CD4-positive, alpha-beta memory T cell (primary cell): ENCODE measurements at regions not wholly inside any gene's neighbourhood (a gene's known extent, or its start where the extent isn't known, plus 50 kb on each side); places are given as distances from the start of the nearest gene placed in this dataset.

Experiments used
- CTCF ChIA-PET: fragments of 350-600 bp; sonication (Branson Sonifier 250); formaldehyde crosslinking; loops from one replicate; lab custom pipeline; 2021; ENCODE audit warnings: inconsistent platforms; ENCODE audit not compliant: partially characterized antibody; lab: Charles Lee
- POLR2A ChIA-PET: fragments of 350-600 bp; sonication (Branson Sonifier 250); formaldehyde crosslinking; loops from one replicate; lab custom pipeline; 2021; ENCODE audit not compliant: partially characterized antibody; lab: Charles Lee
- DNase-seq, 5 donors: peaks; one replicate each; pipeline versions ENCODE4 v3.0.0 to v3.0.0-alpha.2; 2020 to 2022; ENCODE audit warnings: mixed read lengths in 1 of 5
- H3K27ac ChIP-seq: one replicate; pipeline ENCODE4 v1.7.0; 2013; ENCODE audit warnings: low read depth, low read length
- H3K27me3 ChIP-seq: 2 replicates; pipeline ENCODE4 v1.7.0; 2013; ENCODE audit warnings: mild to moderate bottlenecking, low read length, moderate library complexity; ENCODE audit not compliant: insufficient read depth
- H3K36me3 ChIP-seq: 2 replicates; pipeline ENCODE4 v1.7.0; 2013; ENCODE audit warnings: mild to moderate bottlenecking, low read length, moderate library complexity; ENCODE audit not compliant: insufficient read depth
- H3K4me1 ChIP-seq: 2 replicates; pipeline ENCODE4 v1.7.0; 2013; ENCODE audit warnings: mild to moderate bottlenecking, low read length, moderate library complexity; ENCODE audit not compliant: insufficient read depth
- H3K4me3 ChIP-seq, 2 donors: one replicate each; pipeline ENCODE4 v1.7.0; 2013; ENCODE audit warnings: low read length in 2 of 2, mild to moderate bottlenecking in 1 of 2
- H3K9me3 ChIP-seq, 2 donors: one replicate each; pipeline ENCODE4 v1.7.0; 2013; ENCODE audit warnings: low read length in 2 of 2, control low read depth in 1 of 2; ENCODE audit not compliant: control insufficient read depth in 1 of 2
- H3K27ac Mint-ChIP-seq, 7 donors: one replicate each; pipeline ENCODE4 v1.8.0; 2020 to 2021; ENCODE audit warnings: mixed read lengths in 7 of 7, mild to moderate bottlenecking in 6 of 7, inconsistent platforms in 3 of 7, moderate library complexity in 3 of 7
- H3K27me3 Mint-ChIP-seq, 2 donors: one replicate each; pipeline ENCODE4 v1.8.0; 2020 to 2021; ENCODE audit warnings: mixed read lengths in 2 of 2
- H3K36me3 Mint-ChIP-seq, 2 donors: one replicate each; pipeline ENCODE4 v1.8.0; 2020 to 2021; ENCODE audit warnings: mixed read lengths in 2 of 2, inconsistent platforms in 1 of 2, mild to moderate bottlenecking in 1 of 2
- H3K4me1 Mint-ChIP-seq, 4 donors: one replicate each; pipeline ENCODE4 v1.8.0; 2020 to 2021; ENCODE audit warnings: mixed read lengths in 4 of 4, mild to moderate bottlenecking in 1 of 4
- H3K4me3 Mint-ChIP-seq, 8 donors: one replicate each; pipeline ENCODE4 v1.8.0; 2020 to 2021; ENCODE audit warnings: mixed read lengths in 8 of 8, mild to moderate bottlenecking in 7 of 8, moderate library complexity in 6 of 8, inconsistent platforms in 3 of 8
- H3K9me3 Mint-ChIP-seq, 8 donors: one replicate each; pipeline ENCODE4 v1.8.0; 2020 to 2021; ENCODE audit warnings: mixed read lengths in 8 of 8, mild to moderate bottlenecking in 5 of 8, inconsistent platforms in 3 of 8, moderate library complexity in 1 of 8
- intact Hi-C: fragments of 100-400 bp; cut with micrococcal nuclease; formaldehyde crosslinking; loops from one replicate; pipeline ENCODE4 v1.15.1; 2023

GRCh38 chr1:218207194-218207593 lies 77.9 kb upstream of the RRP15 start:
- Histone ChIP-seq H3K27me3 (no peaks in the 10 kb centered on the region), H3K9me3 (no peaks in the 10 kb centered on the region), H3K4me1 (no peaks in the 10 kb centered on the region), H3K4me3 (no peak overlapping the region), H3K27ac (no peak overlapping the region), H3K36me3 (no peaks in the 10 kb centered on the region)
- Mint-ChIP-seq H3K36me3 (no peaks in the 10 kb centered on the region), H3K9me3 (peaks cover 0 to 6% (median 0%) of the 10 kb centered on the region in 8 donors), H3K4me1 (no peaks in the 10 kb centered on the region), H3K27ac (no peak overlapping the region), H3K27me3 (peaks cover 0 to 2% of the 10 kb centered on the region in 2 donors), H3K4me3 (no peak overlapping the region)
- ChIA-PET POLR2A (no interaction called here), CTCF (no interaction called here)
- DNase-seq = no peak
- intact Hi-C loops = no loop called here

- Histone ChIP-seq H3K4me3 (no peak overlapping the region), H3K27ac (no peak overlapping the region), H3K9me3 (no peaks in the 10 kb centered on the region), H3K27me3 (no peaks in the 10 kb centered on the region), H3K4me1 (no peaks in the 10 kb centered on the region), H3K36me3 (no peaks in the 10 kb centered on the region)
- Mint-ChIP-seq H3K36me3 (no peaks in the 10 kb centered on the region), H3K4me1 (no peaks in the 10 kb centered on the region), H3K9me3 (peaks cover 0 to 5% (median 0%) of the 10 kb centered on the region in 8 donors), H3K27ac (no peak overlapping the region), H3K27me3 (peaks cover 1 to 2% of the 10 kb centered on the region in 2 donors), H3K4me3 (no peak overlapping the region)
- ChIA-PET POLR2A (no interaction called here), CTCF (no interaction called here)
- no peak for DNase-seq
- intact Hi-C loops = no loop called here
Measured at GRCh38 chr1:218209351-218209861, 75.7 kb upstream of the RRP15 start.

DNA sequence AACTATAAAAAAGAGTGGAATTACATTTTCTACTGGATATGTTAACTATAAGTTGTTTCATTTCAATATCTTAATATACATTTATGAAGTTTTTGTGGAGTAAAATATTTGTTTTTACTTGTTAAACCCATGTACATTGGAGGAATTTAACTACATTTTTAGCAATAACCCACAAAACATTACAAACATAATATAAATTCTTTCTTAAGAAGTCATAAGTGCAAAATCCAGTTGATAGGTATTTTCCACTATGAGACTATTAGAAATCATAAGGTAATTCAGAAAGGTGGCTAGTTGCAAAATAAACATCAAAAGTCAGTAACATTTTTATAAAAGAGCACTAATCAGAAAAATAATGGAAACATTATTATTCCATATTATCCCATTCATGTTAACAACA lies 73.9 kb upstream of the RRP15 start:
- no peaks in the 10 kb centered on the region for H3K36me3 Mint-ChIP-seq

DNA sequence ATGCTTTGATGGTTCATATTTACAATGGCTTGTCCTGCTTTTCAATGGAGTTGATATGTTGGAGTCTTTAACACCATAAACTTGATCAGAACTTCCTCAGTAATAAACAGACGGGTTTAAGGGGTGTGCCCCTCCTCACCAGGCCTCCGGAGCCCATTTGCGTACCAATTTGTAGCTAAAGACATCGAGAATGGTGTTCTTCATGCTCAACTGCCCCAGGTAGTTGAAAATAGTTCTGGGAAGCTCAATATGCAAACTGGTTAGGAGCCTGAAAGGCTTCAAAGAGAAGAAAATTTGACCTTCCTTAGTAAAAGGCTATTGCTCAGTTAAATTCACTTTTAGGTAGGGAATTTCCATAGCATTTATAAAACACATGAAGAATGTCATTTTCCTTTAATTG lies 68.1 kb upstream of the RRP15 start:
- Mint-ChIP-seq H3K36me3 (no peaks in the 10 kb centered on the region), H3K4me3 (no peak overlapping the region), H3K4me1 (no peaks in the 10 kb centered on the region), H3K27ac (no peak overlapping the region), H3K9me3 (peaks cover 0 to 2% (median 0%) of the 10 kb centered on the region in 8 donors), H3K27me3 (peaks cover 4 to 5% of the 10 kb centered on the region in 2 donors)
- intact Hi-C loops = no loop called here
- no peak overlapping the region for H3K4me3 ChIP-seq
- no peak for DNase-seq
- no peaks in the 10 kb centered on the region for H3K9me3 ChIP-seq
- H3K4me1 ChIP-seq = no peaks in the 10 kb centered on the region
- no peaks in the 10 kb centered on the region for H3K27me3 ChIP-seq
- ChIA-PET CTCF (no interaction called here), POLR2A (no interaction called here)
- H3K27ac ChIP-seq = no peak overlapping the region
- no peaks in the 10 kb centered on the region for H3K36me3 ChIP-seq

More for the DNA sequence above, 73.9 kb upstream of the RRP15 start:
- no peaks in the 10 kb centered on the region for H3K27me3 ChIP-seq
- intact Hi-C loops = no loop called here
- CTCF ChIA-PET = no interaction called here
- H3K9me3 Mint-ChIP-seq = peaks cover 0 to 5% (median 0%) of the 10 kb centered on the region in 8 donors
- H3K4me3 ChIP-seq = no peak overlapping the region
- H3K27ac Mint-ChIP-seq = no peak overlapping the region
- no peaks in the 10 kb centered on the region for H3K9me3 ChIP-seq
- no peak for DNase-seq
- no peaks in the 10 kb centered on the region for H3K4me1 ChIP-seq
- H3K27ac ChIP-seq = no peak overlapping the region
- H3K4me1 Mint-ChIP-seq = no peaks in the 10 kb centered on the region
- H3K27me3 Mint-ChIP-seq = peaks cover 2 to 4% of the 10 kb centered on the region in 2 donors
- no peak overlapping the region for H3K4me3 Mint-ChIP-seq
- POLR2A ChIA-PET = no interaction called here
- H3K36me3 ChIP-seq = no peaks in the 10 kb centered on the region

DNA sequence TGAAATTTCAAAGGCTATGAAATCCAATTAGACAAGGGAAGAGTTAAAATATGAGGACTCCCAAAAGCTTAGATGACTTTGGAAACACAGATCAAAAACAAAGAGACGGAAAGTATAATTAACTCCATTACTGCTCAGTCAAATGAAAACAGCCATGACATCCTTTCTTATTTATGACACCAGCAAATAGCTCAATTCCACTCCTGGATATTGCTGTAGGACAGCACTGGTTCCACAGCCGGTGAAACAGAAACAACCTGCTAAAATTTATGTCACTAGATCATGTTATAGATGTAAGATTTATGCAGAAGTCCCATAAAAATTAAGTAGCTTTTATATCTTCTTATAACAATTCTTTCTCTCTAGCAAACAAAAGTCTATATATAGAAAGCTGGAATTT lies 65.6 kb upstream of the RRP15 start:
- no peak overlapping the region for H3K27ac Mint-ChIP-seq

DNA sequence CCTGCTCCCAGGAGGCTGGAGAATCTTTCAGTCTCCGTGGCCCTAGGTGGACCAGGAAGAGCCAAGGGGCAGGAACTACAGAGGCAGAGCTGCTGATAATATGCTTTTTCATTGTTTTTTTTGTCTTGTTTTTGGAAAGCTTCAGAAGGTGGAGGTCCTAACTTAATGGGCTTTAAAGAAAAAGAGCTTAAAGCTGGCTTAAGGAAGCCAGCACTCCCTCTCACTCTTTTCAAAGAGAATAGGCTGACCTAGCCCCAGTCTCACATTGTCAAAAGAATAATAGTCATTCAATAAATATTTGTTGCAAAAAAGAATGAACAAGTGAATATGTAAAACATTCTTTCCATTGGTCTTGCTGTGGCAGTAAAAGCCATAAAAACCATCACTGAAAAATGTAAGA lies 61.0 kb upstream of the RRP15 start:
- POLR2A ChIA-PET = no interaction called here
- H3K4me1 ChIP-seq = no peaks in the 10 kb centered on the region
- no peaks in the 10 kb centered on the region for H3K36me3 ChIP-seq
- CTCF ChIA-PET = no interaction called here
- peaks cover 0 to 5% of the 10 kb centered on the region in 2 donors for H3K27me3 Mint-ChIP-seq
- H3K4me3 ChIP-seq = no peak overlapping the region
- no peak overlapping the region for H3K4me3 Mint-ChIP-seq
- H3K4me1 Mint-ChIP-seq = no peaks in the 10 kb centered on the region
- no peak for DNase-seq
- H3K36me3 Mint-ChIP-seq = no peaks in the 10 kb centered on the region
- H3K27ac Mint-ChIP-seq = no peak overlapping the region
- no peak overlapping the region for H3K27ac ChIP-seq
- H3K9me3 ChIP-seq = no peaks in the 10 kb centered on the region
- no peaks in the 10 kb centered on the region for H3K27me3 ChIP-seq
- intact Hi-C loops = no loop called here
- H3K9me3 Mint-ChIP-seq = no peaks in the 10 kb centered on the region

More for the DNA sequence above, 65.6 kb upstream of the RRP15 start:
- Histone ChIP-seq H3K4me3 (no peak overlapping the region), H3K27ac (no peak overlapping the region), H3K9me3 (no peaks in the 10 kb centered on the region), H3K27me3 (no peaks in the 10 kb centered on the region), H3K36me3 (no peaks in the 10 kb centered on the region), H3K4me1 (no peaks in the 10 kb centered on the region)
- Mint-ChIP-seq H3K4me3 (no peak overlapping the region), H3K27me3 (peaks cover 4 to 6% of the 10 kb centered on the region in 2 donors), H3K9me3 (peaks cover 0 to 2% (median 0%) of the 10 kb centered on the region in 8 donors), H3K4me1 (no peaks in the 10 kb centered on the region), H3K36me3 (no peaks in the 10 kb centered on the region)
- POLR2A ChIA-PET = no interaction called here
- intact Hi-C loops = no loop called here
- no peak for DNase-seq
- CTCF ChIA-PET = no interaction called here

DNA sequence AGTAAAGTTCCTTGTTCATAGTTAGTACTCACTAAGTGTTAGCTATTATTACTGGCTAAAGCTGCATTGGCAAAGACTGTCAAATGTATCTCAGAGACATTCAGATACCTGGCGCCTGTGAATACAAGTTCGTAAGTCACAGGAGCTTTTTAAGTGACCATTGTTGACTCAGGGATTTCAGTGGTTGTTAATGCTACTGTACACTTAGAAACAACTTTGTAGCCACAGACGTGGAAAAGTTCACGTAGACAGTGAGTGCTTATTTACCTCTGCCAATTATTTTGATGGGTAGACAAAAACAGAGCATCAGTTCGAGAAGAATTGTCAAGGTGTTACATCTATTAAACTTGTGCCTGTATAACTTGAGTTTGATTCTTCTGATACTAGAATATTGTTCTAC lies 59.1 kb upstream of the RRP15 start:
- H3K27ac Mint-ChIP-seq = no peak overlapping the region
- no peaks in the 10 kb centered on the region for H3K4me1 Mint-ChIP-seq
- no peaks in the 10 kb centered on the region for H3K36me3 Mint-ChIP-seq
- Histone ChIP-seq H3K4me1 (no peaks in the 10 kb centered on the region), H3K36me3 (no peaks in the 10 kb centered on the region), H3K9me3 (no peaks in the 10 kb centered on the region), H3K27ac (no peak overlapping the region), H3K27me3 (no peaks in the 10 kb centered on the region), H3K4me3 (no peak overlapping the region)
- DNase-seq = no peak
- peaks cover 0 to 4% of the 10 kb centered on the region in 2 donors for H3K27me3 Mint-ChIP-seq
- H3K4me3 Mint-ChIP-seq = no peak overlapping the region
- H3K9me3 Mint-ChIP-seq = no peaks in the 10 kb centered on the region
- intact Hi-C loops = no loop called here
- POLR2A ChIA-PET = no interaction called here
- CTCF ChIA-PET = no interaction called here
